Activated T-cell treated with anti-CD3 and anti-CD28 coated beads, Interleukin-2, amount 50 U/mL, for 72 hours (primary cell): ENCODE measurements at regions not wholly inside any gene's neighbourhood (a gene's known extent, or its start where the extent isn't known, plus 50 kb on each side); places are given as distances from the start of the nearest gene placed in this dataset.
"Not testable (repeated sequence)": the region's sequence is repeated elsewhere in the genome, so short reads cannot be mapped to it uniquely, and the experiment has no call there.

ENCODE experiments used
- ATAC-seq, 2 donors: fragments of 150-1000 bp; cut with Tn5 transposase; replicated peaks in 1 of 2; 2 replicates each; pipeline ENCODE4 v1.10.0; 2021; ENCODE audit warnings: moderate library complexity in 2 of 2, mild to moderate bottlenecking in 1 of 2
- DNase-seq, 2 donors: peaks; one replicate each; pipeline ENCODE4 v3.0.0; 2021 to 2022; ENCODE audit warnings: mixed read lengths in 1 of 2
- H3K27ac Mint-ChIP-seq: one replicate; pipeline ENCODE4 v1.8.0; 2022; ENCODE audit warnings: mild to moderate bottlenecking, moderate library complexity, mixed read lengths
- H3K27me3 Mint-ChIP-seq: one replicate; pipeline ENCODE4 v1.8.0; 2022; ENCODE audit warnings: low read depth, mixed read lengths
- H3K36me3 Mint-ChIP-seq, 2 donors: one replicate each; pipeline ENCODE4 v1.8.0; 2022; ENCODE audit warnings: mixed read lengths in 2 of 2, mild to moderate bottlenecking in 1 of 2; ENCODE audit not compliant: insufficient read depth in 2 of 2
- H3K4me1 Mint-ChIP-seq: one replicate; pipeline ENCODE4 v1.8.0; 2022; ENCODE audit warnings: low read depth, mixed read lengths
- H3K4me3 Mint-ChIP-seq, 2 donors: one replicate each; pipeline ENCODE4 v1.8.0; 2022; ENCODE audit warnings: mild to moderate bottlenecking in 2 of 2, mixed read lengths in 2 of 2, moderate library complexity in 2 of 2
- H3K9me3 Mint-ChIP-seq, 2 donors: one replicate each; pipeline ENCODE4 v1.8.0; 2022; ENCODE audit warnings: mixed read lengths in 2 of 2

DNA sequence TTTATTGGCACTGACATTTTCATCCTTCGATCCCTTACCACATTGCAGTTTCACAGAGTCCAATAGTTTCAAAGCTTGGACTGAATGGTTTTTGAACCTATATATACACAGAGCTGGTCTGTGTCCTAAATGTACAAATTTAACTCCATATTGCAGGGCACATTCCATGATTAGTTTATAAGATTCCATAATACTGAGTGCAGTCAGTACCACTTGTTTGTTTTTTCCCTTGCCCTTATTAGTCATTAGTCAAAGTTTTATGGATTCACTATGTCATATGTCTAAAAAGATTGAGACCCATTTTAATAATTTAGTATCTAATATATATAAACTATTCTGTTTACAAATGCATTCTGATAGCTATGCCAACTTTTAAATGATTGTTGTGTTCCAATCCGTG is 654.8 kb upstream of the MEF2C start:
- no peaks in the 10 kb centered on the region for H3K36me3 Mint-ChIP-seq
- H3K27ac Mint-ChIP-seq, result no peak overlapping the region
- peaks cover 0 to 3% of the 10 kb centered on the region in 2 donors for H3K9me3 Mint-ChIP-seq
- H3K27me3 Mint-ChIP-seq, result no peaks in the 10 kb centered on the region
- H3K4me3 Mint-ChIP-seq, result no peak overlapping the region
- no peak for ATAC-seq
- DNase-seq, result no peak
- H3K4me1 Mint-ChIP-seq, result no peaks in the 10 kb centered on the region

DNA sequence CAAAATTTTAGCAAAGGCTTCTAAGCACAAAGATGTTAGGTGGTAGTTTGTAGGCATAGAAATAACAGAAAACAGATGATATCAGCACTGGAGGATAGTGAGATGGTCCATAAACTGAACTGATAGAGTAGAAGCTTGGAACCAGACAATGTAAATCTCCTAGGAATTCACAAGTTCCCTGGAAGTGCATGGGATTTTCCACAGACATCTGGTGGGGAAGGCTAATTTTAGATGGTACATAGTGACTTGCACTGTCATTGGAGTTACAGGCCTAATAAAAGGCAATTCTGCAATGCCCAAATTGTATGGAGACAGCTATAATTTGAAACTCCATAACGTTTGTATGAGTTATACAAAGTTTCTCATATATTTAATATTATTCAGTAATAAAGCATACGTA is 653.0 kb upstream of the MEF2C start:
- Mint-ChIP-seq H3K27ac (no peak overlapping the region), H3K4me1 (no peaks in the 10 kb centered on the region), H3K4me3 (no peak overlapping the region), H3K36me3 (no peaks in the 10 kb centered on the region), H3K27me3 (no peaks in the 10 kb centered on the region), H3K9me3 (peaks cover 0 to 3% of the 10 kb centered on the region in 2 donors)
- DNase-seq (no peak), ATAC-seq (no peak)

GRCh38 chr5:89535411-89535810 is 652.4 kb upstream of the MEF2C start:
- Mint-ChIP-seq H3K36me3 (no peaks in the 10 kb centered on the region), H3K4me3 (no peak overlapping the region), H3K27me3 (no peaks in the 10 kb centered on the region), H3K4me1 (no peaks in the 10 kb centered on the region), H3K9me3 (peaks cover 0 to 3% of the 10 kb centered on the region in 2 donors), H3K27ac (no peak overlapping the region)
- DNase-seq, result no peak
- ATAC-seq, result no peak

- H3K36me3 Mint-ChIP-seq, result no peaks in the 10 kb centered on the region
- H3K9me3 Mint-ChIP-seq, result peaks cover 0 to 3% of the 10 kb centered on the region in 2 donors
- H3K27me3 Mint-ChIP-seq, result no peaks in the 10 kb centered on the region
- DNase-seq, result no peak
- no peak overlapping the region for H3K27ac Mint-ChIP-seq
- no peaks in the 10 kb centered on the region for H3K4me1 Mint-ChIP-seq
- no peak overlapping the region for H3K4me3 Mint-ChIP-seq
- no peak for ATAC-seq
These were observed 651.3 kb upstream of the MEF2C start for GRCh38 chr5:89534331-89534730.

DNA sequence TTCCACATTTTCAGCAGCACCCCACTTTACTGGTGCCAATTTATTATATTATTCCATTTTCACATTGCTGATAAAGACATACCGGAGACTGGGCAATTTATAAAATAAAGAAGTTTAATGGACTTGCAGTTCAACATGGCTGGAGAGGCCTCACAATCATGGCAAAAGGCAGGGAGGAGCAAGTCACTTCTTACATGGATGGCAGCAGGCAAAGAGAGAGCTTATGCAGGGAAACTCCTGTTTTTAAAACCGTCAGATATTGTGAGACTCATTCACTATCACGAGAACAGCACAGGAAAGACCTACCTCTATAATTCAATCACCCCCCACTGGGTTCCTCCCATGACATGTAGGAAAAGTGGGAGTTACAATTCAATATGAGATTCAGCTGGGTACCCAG is 641.8 kb upstream of the MEF2C start:
- DNase-seq, result no peak
- H3K27me3 Mint-ChIP-seq, result no peaks in the 10 kb centered on the region
- peaks cover 3 to 6% of the 10 kb centered on the region in 2 donors for H3K9me3 Mint-ChIP-seq
- no peaks in the 10 kb centered on the region for H3K36me3 Mint-ChIP-seq
- H3K27ac Mint-ChIP-seq, result no peak overlapping the region
- H3K4me1 Mint-ChIP-seq, result no peaks in the 10 kb centered on the region
- ATAC-seq, result no peak
- no peak overlapping the region for H3K4me3 Mint-ChIP-seq

GRCh38 chr5:89523867-89524266 is 640.9 kb upstream of the MEF2C start:
- not testable (repeated sequence) for ATAC-seq, H3K27me3 Mint-ChIP-seq, DNase-seq, H3K4me3 Mint-ChIP-seq, H3K9me3 Mint-ChIP-seq, H3K4me1 Mint-ChIP-seq, H3K36me3 Mint-ChIP-seq, H3K27ac Mint-ChIP-seq

DNA sequence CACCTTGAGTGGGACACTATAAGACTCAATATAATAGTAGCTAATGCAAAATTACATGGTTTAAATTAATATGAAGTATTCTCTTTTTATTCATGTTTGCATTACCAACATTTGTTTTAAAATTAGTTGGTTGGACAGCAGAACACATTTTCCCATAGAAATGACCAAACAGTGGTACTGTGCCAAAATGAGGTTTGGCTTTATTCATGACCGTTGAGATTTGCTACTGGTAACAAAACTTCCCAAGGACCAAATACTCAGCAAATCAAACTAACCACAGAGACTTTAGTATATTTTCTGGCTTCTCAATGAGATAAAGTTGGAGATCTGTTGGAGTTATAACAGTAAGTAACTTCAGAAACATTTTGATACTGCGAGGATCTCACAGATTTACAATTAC is 637.8 kb upstream of the MEF2C start:
- H3K27ac Mint-ChIP-seq, result no peak overlapping the region
- H3K9me3 Mint-ChIP-seq, result peaks cover 3 to 6% of the 10 kb centered on the region in 2 donors
- H3K4me3 Mint-ChIP-seq, result no peak overlapping the region
- no peak for ATAC-seq
- no peaks in the 10 kb centered on the region for H3K36me3 Mint-ChIP-seq
- no peaks in the 10 kb centered on the region for H3K4me1 Mint-ChIP-seq
- no peaks in the 10 kb centered on the region for H3K27me3 Mint-ChIP-seq
- no peak for DNase-seq

- no peak overlapping the region for H3K27ac Mint-ChIP-seq
- peaks cover 0 to 2% of the 10 kb centered on the region in 2 donors for H3K9me3 Mint-ChIP-seq
- H3K36me3 Mint-ChIP-seq, result no peaks in the 10 kb centered on the region
- DNase-seq (no peak), ATAC-seq (no peak)
- no peaks in the 10 kb centered on the region for H3K27me3 Mint-ChIP-seq
- H3K4me3 Mint-ChIP-seq, result no peak overlapping the region
- no peaks in the 10 kb centered on the region for H3K4me1 Mint-ChIP-seq
These were observed 630.5 kb upstream of the MEF2C start for GRCh38 chr5:89513299-89514044.

DNA sequence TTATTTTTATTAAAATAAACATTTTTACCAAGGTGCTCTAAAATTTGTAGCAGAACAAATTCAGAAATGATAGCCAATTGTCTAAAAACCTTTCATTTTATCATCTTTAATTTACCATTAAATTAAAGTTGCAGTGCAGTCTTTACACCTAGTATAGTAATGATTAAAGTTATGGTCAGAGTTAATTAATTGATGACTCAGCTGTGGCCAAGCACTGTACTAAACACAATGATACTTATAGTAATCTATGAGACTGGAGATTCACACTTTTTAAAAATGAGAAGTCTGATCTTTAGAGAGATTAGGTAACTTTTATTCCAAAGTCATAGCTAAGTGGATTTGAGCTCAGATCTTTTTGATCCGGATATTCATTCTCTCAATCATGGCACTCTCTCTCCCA is 621.1 kb upstream of the MEF2C start:
- no peak for ATAC-seq
- no peaks in the 10 kb centered on the region for H3K27me3 Mint-ChIP-seq
- H3K36me3 Mint-ChIP-seq, result no peaks in the 10 kb centered on the region
- H3K9me3 Mint-ChIP-seq, result peaks cover 0 to 6% of the 10 kb centered on the region in 2 donors
- no peaks in the 10 kb centered on the region for H3K4me1 Mint-ChIP-seq
- no peak overlapping the region for H3K27ac Mint-ChIP-seq
- DNase-seq, result no peak
- no peak overlapping the region for H3K4me3 Mint-ChIP-seq

DNA sequence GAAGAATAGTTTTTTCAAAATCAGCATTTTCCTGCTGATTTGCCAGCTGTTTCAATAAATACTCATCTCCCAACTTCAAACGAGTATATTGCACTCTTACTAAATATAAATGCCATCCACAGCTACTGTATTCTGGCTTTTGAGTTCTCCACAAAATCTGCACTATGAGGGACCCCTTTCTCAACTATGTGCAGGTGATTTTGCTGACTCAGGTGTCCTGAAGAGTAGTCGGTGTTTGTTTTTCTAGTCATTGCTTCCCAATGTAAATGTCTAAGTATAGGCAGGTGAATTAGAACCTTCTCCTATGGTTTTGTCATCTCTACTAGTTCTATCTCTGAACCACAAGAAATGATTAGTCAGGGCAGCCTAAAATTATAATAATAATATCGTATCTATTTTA is 616.8 kb upstream of the MEF2C start:
- Mint-ChIP-seq H3K27me3 (no peaks in the 10 kb centered on the region), H3K9me3 (peaks cover 0 to 6% of the 10 kb centered on the region in 2 donors), H3K4me3 (no peak overlapping the region), H3K4me1 (no peaks in the 10 kb centered on the region), H3K27ac (no peak overlapping the region), H3K36me3 (no peaks in the 10 kb centered on the region)
- ATAC-seq (no peak), DNase-seq (no peak)

- H3K4me1 Mint-ChIP-seq, result no peaks in the 10 kb centered on the region
- H3K27ac Mint-ChIP-seq, result no peak overlapping the region
- no peaks in the 10 kb centered on the region for H3K27me3 Mint-ChIP-seq
- no peak overlapping the region for H3K4me3 Mint-ChIP-seq
- peaks cover 0 to 6% of the 10 kb centered on the region in 2 donors for H3K9me3 Mint-ChIP-seq
- no peaks in the 10 kb centered on the region for H3K36me3 Mint-ChIP-seq
- ATAC-seq, result no peak
- DNase-seq, result no peak
These were observed 615.7 kb upstream of the MEF2C start for GRCh38 chr5:89498699-89499098.

DNA sequence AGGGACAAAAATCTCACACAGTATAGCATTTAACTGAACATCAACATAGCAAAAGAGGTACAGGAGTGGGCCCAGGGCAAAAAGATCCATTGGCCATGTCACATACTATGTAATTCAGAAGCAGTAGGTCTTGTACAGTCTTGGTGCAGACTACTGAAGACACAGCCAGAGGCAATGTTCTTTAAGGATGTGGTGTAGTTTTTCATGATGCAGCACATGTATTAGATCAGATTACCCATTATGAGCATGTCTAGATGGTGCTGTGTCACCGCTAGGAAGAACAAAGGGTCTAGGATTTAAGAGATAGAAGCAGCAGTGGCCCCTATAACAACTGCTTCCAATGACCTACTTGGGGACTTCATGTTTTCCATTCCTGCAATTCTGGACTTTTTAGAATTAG is 610.4 kb upstream of the MEF2C start:
- ATAC-seq (no peak), DNase-seq (no peak)

GRCh38 chr5:89484962-89485361 is 602.0 kb upstream of the MEF2C start:
- DNase-seq, result no peak
- Mint-ChIP-seq H3K36me3 (no peaks in the 10 kb centered on the region), H3K9me3 (no peaks in the 10 kb centered on the region), H3K27me3 (no peaks in the 10 kb centered on the region), H3K27ac (no peak overlapping the region), H3K4me1 (no peaks in the 10 kb centered on the region), H3K4me3 (no peak overlapping the region)
- no peak for ATAC-seq

More for the DNA sequence above, 610.4 kb upstream of the MEF2C start:
- Mint-ChIP-seq H3K9me3 (peaks cover 2% of the 10 kb centered on the region in 2 donors), H3K36me3 (no peaks in the 10 kb centered on the region), H3K4me3 (no peak overlapping the region), H3K27ac (no peak overlapping the region), H3K27me3 (no peaks in the 10 kb centered on the region), H3K4me1 (no peaks in the 10 kb centered on the region)

GRCh38 chr5:89480406-89481007 is 597.5 kb upstream of the MEF2C start:
- no peak overlapping the region for H3K4me3 Mint-ChIP-seq
- no peaks in the 10 kb centered on the region for H3K27me3 Mint-ChIP-seq
- peaks cover 0 to 2% of the 10 kb centered on the region in 2 donors for H3K9me3 Mint-ChIP-seq
- no peak overlapping the region for H3K27ac Mint-ChIP-seq
- ATAC-seq (no peak), DNase-seq (no peak)
- H3K36me3 Mint-ChIP-seq, result no peaks in the 10 kb centered on the region
- no peaks in the 10 kb centered on the region for H3K4me1 Mint-ChIP-seq
